ENCODE measurements at regions not wholly inside any gene's neighbourhood (a gene's known extent, or its start where the extent isn't known, plus 50 kb on each side); places are given as distances from the start of the nearest gene placed in this dataset.

GRCh38 chr6:146912730-146913685, 291.2 kb upstream of the STXBP5 start:
- TF ChIP-seq, protein P1, sequence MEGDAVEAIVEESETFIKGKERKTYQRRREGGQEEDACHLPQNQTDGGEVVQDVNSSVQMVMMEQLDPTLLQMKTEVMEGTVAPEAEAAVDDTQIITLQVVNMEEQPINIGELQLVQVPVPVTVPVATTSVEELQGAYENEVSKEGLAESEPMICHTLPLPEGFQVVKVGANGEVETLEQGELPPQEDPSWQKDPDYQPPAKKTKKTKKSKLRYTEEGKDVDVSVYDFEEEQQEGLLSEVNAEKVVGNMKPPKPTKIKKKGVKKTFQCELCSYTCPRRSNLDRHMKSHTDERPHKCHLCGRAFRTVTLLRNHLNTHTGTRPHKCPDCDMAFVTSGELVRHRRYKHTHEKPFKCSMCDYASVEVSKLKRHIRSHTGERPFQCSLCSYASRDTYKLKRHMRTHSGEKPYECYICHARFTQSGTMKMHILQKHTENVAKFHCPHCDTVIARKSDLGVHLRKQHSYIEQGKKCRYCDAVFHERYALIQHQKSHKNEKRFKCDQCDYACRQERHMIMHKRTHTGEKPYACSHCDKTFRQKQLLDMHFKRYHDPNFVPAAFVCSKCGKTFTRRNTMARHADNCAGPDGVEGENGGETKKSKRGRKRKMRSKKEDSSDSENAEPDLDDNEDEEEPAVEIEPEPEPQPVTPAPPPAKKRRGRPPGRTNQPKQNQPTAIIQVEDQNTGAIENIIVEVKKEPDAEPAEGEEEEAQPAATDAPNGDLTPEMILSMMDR (IDR thresholded peaks at IDR 0.05; ENCODE audit: low read depth, low read length, missing control alignments) = no peak
- DNase-seq (ENCODE audit: extremely low read depth, low read depth) = no peak
- no peak overlapping the region for H3K4me3 ChIP-seq (replicated peaks; ENCODE audit: low read depth, low read length)

DNA sequence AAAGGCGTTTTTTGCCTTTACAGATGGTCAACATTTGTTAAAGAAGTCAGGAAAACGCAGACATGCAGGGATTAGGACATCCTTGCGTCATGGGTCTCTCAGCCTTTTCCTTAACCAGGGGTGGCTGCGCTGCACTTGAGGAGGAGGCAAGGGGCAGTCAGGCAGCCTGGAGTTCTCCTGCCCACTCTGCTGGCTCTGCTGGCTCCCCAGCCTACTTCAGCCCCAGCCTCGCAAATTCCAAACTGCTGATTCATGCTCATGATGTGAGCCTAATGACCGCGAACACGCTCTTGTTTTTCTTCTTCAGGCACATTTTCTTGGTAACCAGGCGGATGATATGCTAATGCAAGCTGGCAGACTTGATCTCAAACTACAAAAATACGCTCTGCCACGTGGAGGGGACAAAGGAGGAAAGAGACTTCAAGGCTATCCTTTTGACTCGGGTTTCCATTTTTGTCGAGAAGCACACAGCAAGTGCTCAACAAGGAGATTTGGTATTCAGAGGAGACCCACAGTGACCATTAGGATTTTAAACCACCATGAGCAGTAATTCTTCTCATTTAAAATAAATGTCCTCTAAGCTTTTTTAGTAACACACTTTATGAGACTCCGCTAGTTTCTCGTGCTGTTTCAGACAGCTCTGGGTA, 290.3 kb upstream of the STXBP5 start:
- H3K4me3 ChIP-seq (replicated peaks; ENCODE audit: low read depth, low read length) = peak overlapping the region; percentile 37
- DNase-seq (ENCODE audit: extremely low read depth, low read depth) = peak; percentile 99

DNA sequence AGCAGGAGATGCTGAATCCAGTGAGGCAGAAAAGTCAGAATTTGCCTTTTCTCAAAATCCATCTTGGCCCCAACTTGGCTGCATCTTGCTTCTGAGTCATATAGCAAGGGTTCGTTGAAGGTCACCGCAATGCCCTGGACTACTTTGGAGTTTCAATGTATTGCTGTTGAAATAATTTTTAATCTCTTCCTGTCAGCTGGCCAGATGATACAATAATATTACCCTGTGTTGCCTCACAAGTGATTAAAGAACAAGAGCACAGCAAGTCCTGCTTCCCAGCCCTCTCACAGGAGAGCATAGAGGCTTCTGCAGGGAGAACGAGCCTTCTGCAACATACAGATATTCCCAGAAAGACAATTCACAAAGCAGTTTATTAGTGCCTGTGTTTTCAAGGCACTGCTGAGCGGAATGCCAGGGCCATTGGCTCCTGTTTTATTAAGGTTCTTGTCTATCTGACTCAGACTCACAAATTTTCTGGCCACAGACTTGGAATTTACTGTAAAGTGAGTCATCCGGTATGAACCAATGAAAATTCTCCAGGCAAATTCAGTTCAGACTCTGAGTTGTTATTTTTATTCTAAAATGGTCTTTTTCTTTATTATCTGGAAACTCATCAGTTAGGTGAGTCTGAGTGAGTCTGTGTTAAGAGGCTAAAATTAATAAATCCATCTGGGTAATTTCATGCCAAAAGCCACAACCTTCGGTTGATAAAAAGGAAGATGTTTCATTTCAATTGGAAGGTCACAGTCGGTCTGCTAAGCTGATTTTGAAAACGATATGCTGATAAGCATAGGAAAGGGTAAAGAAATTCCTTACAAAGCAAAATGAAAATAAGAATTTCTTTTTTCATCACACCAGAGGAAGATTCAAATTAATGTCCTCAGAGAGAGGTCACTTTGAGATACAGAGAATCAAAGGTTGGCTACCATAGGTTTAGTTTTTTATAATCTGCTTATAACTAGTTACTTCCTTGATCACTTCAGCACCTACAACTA, 289.4 kb upstream of the STXBP5 start:
- TF ChIP-seq, protein P1 (IDR thresholded peaks at IDR 0.05; ENCODE audit: low read depth, low read length, missing control alignments) = no peak
- DNase-seq (ENCODE audit: extremely low read depth, low read depth) = peak; percentile 96
- H3K4me3 ChIP-seq (replicated peaks; ENCODE audit: low read depth, low read length) = peak overlapping the region; percentile 37

More for the DNA sequence above, 290.3 kb upstream of the STXBP5 start:
- TF ChIP-seq, protein P1 (IDR thresholded peaks at IDR 0.05; ENCODE audit: low read depth, low read length, missing control alignments) = no peak

- TF ChIP-seq, protein P1 (IDR thresholded peaks at IDR 0.05; ENCODE audit: low read depth, low read length, missing control alignments) = no peak
- peak overlapping the region; percentile 12; the same call in 1 of the 2 replicates for H3K4me3 ChIP-seq (replicated peaks; ENCODE audit: low read depth, low read length)
- no peak for DNase-seq (ENCODE audit: extremely low read depth, low read depth)
Observed at GRCh38 chr6:146915671-146916127, 288.5 kb upstream of the STXBP5 start.

DNA sequence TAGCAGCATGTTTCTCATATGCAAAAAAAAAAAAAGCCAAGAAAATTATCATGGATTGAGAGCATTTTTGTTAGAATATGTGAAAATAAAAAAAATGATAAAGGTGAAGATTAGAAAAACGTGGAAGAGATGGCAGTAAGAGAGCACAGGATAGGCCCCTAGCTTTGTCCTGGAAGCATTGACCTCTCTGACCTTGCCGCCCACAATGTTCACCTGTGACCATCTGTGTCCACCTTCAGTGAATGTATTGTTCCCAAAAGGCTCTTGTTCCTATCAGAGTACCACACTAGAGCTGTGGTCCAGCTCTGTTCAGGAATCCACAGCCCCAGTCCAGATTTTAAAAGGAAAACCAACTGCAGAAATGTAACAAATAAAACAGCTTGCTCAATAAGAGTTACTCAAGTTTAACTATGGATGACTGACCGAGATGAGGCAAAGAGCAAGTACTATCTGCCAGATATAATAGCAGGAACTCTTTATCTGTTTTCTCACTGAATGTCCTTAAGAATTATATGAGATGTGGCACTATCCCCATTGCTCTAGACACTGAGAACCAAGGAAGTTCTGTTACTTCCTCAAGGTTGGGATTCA, 287.7 kb upstream of the STXBP5 start:
- TF ChIP-seq, protein P1 (IDR thresholded peaks at IDR 0.05; ENCODE audit: low read depth, low read length, missing control alignments) = no peak
- DNase-seq (ENCODE audit: extremely low read depth, low read depth) = no peak
- no peak overlapping the region for H3K4me3 ChIP-seq (replicated peaks; ENCODE audit: low read depth, low read length)

DNA sequence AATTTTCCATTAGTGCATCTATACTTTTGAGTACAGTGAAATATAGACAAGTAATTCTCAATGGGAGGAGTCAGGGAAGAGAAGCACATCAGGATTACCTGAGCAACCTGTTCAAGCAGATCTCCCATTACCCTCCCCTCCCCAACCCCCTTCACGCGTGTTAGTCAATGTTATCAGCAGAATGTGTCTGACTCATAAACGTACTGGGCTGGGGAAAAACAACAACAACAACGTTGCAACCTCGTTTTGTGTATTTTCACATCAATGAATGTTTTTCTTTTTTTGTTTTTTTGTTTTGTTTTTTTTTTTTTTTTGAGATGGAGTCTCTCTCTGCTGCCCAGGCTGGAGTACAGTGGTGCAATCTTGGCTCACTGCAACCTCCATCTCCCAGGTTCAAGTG, 287.0 kb upstream of the STXBP5 start:
- TF ChIP-seq, protein P1 (IDR thresholded peaks at IDR 0.05; ENCODE audit: low read depth, low read length, missing control alignments) = no peak
- no peak overlapping the region for H3K4me3 ChIP-seq (replicated peaks; ENCODE audit: low read depth, low read length)
- no peak for DNase-seq (ENCODE audit: extremely low read depth, low read depth)
